Stimulated activated memory B cell treated with anti-CD40 and anti-IgM and Interleukin-4, amounts not matched to agents 10 μg/mL and 1 μg/mL and 100 μg/mL, for 72 hours (primary cell): ENCODE measurements at regions not wholly inside any gene's neighbourhood (a gene's known extent, or its start where the extent isn't known, plus 50 kb on each side); places are given as distances from the start of the nearest gene placed in this dataset.
"Not testable (repeated sequence)": the region's sequence is repeated elsewhere in the genome, so short reads cannot be mapped to it uniquely, and the experiment has no call there.

Experiments used
- ATAC-seq: fragments of 150-1000 bp; cut with Tn5 transposase; 2 replicates; pipeline ENCODE4 v1.10.0; 2021
- H3K27ac Mint-ChIP-seq: one replicate; pipeline ENCODE4 v1.8.0; 2022; ENCODE audit warnings: mild to moderate bottlenecking, mixed read lengths
- H3K27me3 Mint-ChIP-seq: one replicate; pipeline ENCODE4 v1.8.0; 2022; ENCODE audit warnings: mixed read lengths
- H3K36me3 Mint-ChIP-seq: one replicate; pipeline ENCODE4 v1.8.0; 2022; ENCODE audit warnings: mixed read lengths
- H3K4me1 Mint-ChIP-seq: one replicate; pipeline ENCODE4 v1.8.0; 2022; ENCODE audit warnings: mixed read lengths
- H3K4me3 Mint-ChIP-seq: one replicate; pipeline ENCODE4 v1.8.0; 2022; ENCODE audit warnings: mild to moderate bottlenecking, moderate library complexity, mixed read lengths
- H3K9me3 Mint-ChIP-seq: one replicate; pipeline ENCODE4 v1.8.0; 2022; ENCODE audit warnings: mixed read lengths

DNA sequence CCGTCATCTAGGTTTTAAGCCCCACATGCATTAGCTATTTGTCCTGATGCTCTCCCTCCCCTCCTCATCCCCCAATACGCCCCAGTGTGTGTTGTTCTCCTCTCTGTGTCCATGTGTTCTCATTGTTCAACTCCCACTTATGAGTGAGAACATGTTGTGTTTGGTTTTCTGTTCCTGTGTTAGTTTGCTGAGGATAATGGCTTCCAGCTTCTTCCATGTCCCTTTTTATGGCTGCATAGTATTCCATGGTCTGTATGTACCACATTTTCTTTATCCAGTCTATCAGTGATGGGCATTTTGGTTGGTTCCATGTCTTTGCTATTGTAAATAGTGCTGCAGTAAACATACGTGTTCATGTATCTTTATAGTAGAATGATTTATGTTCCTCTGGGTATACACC lies 59.0 kb upstream of the ATXN1 start:
- not testable (repeated sequence) for H3K9me3 Mint-ChIP-seq, H3K4me1 Mint-ChIP-seq, H3K4me3 Mint-ChIP-seq, H3K27ac Mint-ChIP-seq, ATAC-seq, H3K36me3 Mint-ChIP-seq
- H3K27me3 Mint-ChIP-seq, result peaks cover 19% of the 10 kb centered on the region

DNA sequence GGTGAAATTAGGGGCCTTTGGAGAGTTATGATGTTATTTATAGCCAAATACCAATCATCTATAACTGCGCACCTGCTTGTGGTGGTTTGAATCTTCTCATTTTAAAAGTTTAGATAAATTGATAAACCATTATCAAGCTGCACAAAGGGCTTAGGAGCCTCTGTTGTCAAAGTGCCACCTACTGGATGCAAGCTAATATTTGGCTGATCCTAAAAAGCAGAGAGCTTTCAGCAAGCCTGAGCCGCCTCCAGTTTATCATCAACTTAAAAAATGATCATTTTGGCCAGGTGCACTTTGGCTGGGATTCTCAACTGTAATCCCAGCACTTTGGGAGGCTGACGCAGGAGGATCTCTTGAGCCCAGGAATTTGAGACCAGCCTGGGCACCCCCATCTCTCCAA lies 58.5 kb upstream of the ATXN1 start:
- H3K27me3 Mint-ChIP-seq, result peaks cover 19% of the 10 kb centered on the region
- H3K36me3 Mint-ChIP-seq, result no peaks in the 10 kb centered on the region
- H3K9me3 Mint-ChIP-seq, result peaks cover 3% of the 10 kb centered on the region
- H3K4me1 Mint-ChIP-seq, result peaks cover 4% of the 10 kb centered on the region
- H3K4me3 Mint-ChIP-seq, result no peak overlapping the region
- no peak overlapping the region for H3K27ac Mint-ChIP-seq
- ATAC-seq, result no peak

DNA sequence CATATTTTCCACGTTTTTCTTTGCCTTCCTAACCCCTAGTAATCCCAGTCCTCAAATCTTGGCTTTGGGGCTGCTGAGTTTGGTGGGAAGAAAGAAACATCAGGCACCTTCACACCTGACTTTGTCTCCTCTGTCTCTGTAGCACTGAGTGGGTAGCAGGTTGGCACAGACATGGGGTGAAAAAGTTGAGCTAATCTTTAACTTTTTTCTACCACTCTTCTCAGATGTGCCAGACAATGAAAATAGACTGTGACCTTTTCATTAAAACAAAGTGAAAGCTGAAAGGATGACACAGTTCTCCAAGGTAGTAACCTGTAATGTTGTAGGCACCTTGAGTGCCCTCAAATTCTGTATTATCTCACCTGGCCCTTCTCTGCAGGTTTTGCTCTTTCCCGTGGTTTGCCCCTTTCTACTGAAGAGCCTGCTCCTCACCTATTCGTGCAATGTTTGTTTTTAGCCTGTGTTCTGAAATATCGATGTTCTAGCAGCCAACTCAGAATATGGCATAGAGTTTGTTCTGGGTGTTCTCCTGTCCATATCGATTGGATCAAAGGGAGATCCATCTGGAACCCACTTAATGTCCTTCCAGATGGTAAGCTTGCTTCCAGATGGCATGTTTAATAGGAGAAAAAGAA lies 57.8 kb upstream of the ATXN1 start:
- H3K27me3 Mint-ChIP-seq, result peaks cover 19% of the 10 kb centered on the region
- H3K4me1 Mint-ChIP-seq, result no peaks in the 10 kb centered on the region
- H3K4me3 Mint-ChIP-seq, result no peak overlapping the region
- no peak overlapping the region for H3K27ac Mint-ChIP-seq
- ATAC-seq, result no peak
- peaks cover 3% of the 10 kb centered on the region for H3K9me3 Mint-ChIP-seq
- H3K36me3 Mint-ChIP-seq, result no peaks in the 10 kb centered on the region

DNA sequence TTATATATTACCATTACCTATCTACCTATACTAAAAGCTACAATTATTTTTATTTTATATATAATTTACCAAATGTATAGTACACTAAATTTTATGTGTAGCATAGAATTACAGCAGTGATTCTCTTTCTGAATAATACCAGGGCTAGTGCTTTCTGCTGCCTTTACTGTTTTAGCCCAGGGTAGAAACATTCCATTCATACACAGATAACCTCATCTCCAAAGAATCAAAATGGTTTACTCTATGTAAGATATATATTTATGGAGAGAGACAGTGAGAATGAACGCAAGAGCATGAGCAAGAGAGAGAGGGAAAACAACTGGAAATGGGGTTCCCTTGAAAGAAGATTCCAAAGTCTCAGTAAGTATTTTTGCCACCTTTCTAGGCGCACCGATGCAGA lies 56.3 kb upstream of the ATXN1 start:
- Mint-ChIP-seq H3K9me3 (peaks cover 10% of the 10 kb centered on the region), H3K27ac (no peak overlapping the region), H3K27me3 (peaks cover 19% of the 10 kb centered on the region), H3K4me1 (no peaks in the 10 kb centered on the region), H3K4me3 (no peak overlapping the region), H3K36me3 (peaks cover 7% of the 10 kb centered on the region)
- ATAC-seq, result no peak

DNA sequence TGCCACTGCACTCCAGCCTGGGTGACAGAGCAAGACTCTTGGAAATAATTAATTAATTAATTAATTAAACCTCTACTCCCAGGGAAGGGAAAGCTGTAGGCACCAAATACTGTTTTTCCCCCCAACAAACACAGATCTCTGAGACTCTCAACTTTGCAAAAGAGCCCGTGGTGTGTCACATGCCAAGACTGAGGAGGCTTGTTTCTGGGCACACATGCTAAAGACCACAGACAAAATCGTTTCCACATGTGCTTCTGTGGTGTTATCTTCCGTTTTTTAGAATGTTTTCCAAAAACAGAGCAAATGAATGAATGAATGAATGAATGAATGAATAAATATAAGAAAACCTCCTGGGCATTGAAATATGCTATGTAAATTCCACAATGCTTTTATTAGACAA lies 55.6 kb upstream of the ATXN1 start:
- Mint-ChIP-seq H3K9me3 (peaks cover 17% of the 10 kb centered on the region), H3K4me3 (no peak overlapping the region), H3K27me3 (peaks cover 17% of the 10 kb centered on the region), H3K36me3 (peaks cover 13% of the 10 kb centered on the region), H3K27ac (no peak overlapping the region), H3K4me1 (no peaks in the 10 kb centered on the region)
- ATAC-seq, result no peak

DNA sequence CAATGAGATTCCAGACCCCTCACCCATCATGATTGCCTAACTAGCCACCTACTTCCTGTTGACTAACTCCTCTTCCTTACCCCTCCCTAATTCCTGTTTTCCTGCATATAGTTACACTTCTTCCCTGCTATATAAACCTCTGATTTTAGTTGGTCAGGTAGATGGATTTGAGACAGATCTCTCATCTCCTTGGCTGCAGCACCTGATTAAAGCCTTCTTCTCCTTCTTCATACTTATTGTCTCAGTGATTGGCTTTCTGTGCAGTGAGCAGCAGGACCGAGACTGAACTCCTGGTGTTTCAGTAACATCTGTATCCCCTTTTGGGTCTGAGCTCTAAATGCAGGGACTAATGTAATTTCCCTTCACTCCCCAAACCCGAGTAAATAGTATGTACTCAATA lies 51.7 kb upstream of the ATXN1 start:
- Mint-ChIP-seq H3K27ac (no peak overlapping the region), H3K27me3 (peaks cover 15% of the 10 kb centered on the region)

DNA sequence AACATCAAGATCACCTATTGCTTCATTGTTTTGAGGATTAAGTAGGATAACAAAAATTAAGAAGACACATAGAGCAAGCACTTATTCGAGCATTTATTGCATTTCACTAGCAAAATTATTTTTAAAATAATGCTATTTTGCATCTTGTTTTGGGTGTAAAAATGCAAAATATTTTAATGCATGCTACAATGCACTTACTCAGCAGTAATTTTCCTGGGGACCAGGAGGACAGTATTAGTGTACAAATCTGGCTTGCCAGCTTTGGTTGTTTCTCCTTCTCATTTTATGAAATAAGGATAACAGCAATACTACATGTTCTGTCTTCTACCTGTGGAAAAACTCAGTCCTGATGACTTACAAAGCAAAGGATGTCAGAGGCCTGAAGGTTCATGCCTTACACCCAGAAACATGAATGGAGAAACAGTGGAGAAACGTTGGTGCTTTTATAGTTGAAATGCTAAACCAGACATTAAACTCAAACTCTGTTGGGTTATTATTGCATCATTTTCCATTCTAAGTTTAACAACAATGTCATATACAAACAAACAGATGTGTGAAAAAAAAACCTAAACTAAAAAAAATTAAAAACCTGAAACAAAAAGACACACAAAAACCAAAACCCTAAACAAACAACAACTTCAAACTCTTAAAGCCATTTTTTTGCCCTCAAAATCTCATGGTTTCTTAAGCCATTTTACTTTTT lies 50.2 kb upstream of the ATXN1 start:
- H3K9me3 Mint-ChIP-seq, result peaks cover 23% of the 10 kb centered on the region
- no peak for ATAC-seq
- H3K36me3 Mint-ChIP-seq, result peaks cover 13% of the 10 kb centered on the region
- peaks cover 30% of the 10 kb centered on the region for H3K27me3 Mint-ChIP-seq
- no peak overlapping the region for H3K4me3 Mint-ChIP-seq
- no peak overlapping the region for H3K27ac Mint-ChIP-seq
- H3K4me1 Mint-ChIP-seq, result no peaks in the 10 kb centered on the region

More for the DNA sequence above, 51.7 kb upstream of the ATXN1 start:
- H3K4me1 Mint-ChIP-seq, result no peaks in the 10 kb centered on the region
- H3K36me3 Mint-ChIP-seq, result peaks cover 13% of the 10 kb centered on the region
- no peak overlapping the region for H3K4me3 Mint-ChIP-seq
- no peak for ATAC-seq
- peaks cover 23% of the 10 kb centered on the region for H3K9me3 Mint-ChIP-seq
